Brain pericyte (primary cell): ENCODE measurements at regions not wholly inside any gene's neighbourhood (a gene's known extent, or its start where the extent isn't known, plus 50 kb on each side); places are given as distances from the start of the nearest gene placed in this dataset.

Experiments
- DNase-seq: peaks from one replicate; pipeline ENCODE4 v3.0.0-alpha.2; 2012; ENCODE audit warnings: low read depth, low spot score

GRCh38 chr20:22404419-22405170, 179.8 kb downstream of the FOXA2 start:
- no peak for DNase-seq

- DNase-seq = no peak
These were observed 180.6 kb downstream of the FOXA2 start for GRCh38 chr20:22403632-22404361.

DNA sequence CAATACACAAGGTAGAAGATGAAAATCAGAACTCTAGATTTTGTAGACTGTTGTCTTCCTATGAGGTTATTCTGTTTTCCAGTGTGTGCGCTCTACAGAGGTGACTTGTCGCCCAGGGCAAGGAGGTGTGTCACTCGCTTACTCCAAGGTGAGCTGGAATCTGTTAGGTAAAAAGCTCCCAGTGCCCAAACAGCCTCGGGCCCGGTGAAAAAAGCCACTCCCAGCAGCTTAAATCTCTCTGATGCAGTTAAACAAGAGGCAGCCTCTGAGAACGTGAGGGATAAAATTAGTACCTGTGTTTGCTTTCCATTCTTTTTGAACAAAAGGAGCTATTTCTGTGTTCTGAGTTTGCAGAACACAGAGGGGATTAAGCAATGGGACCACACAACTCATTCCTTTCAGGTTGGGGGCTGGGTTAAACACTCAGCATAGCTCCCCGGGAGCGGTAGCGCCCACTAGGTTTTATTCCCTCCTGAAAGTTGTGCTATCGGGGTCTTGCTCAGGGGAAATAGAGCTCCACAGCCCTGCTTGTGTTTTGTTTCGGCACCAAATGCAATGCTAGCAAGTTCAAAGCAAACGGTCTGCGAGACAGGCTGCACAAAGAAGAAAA, 181.2 kb downstream of the FOXA2 start:
- DNase-seq = no peak

- no peak for DNase-seq
These were observed 181.8 kb downstream of the FOXA2 start for GRCh38 chr20:22402550-22402949.

DNA sequence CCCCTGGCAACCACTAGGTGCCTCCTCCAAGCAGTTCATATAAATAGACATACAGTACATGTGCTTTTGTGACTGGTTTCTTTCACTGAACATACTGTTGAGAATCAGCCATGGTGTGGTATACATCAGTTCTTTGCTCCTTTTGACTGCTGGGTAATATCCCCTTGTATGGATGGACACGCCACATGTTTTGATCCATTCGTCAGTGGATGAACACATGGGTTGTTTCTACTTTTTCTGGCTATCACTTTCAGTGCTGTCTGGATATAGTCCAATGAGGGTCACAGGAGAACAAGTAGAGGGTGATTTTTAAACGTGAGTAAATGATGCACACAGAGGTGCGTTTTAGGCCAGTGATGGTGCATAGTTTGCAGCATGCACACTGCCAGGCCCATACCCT, 183.9 kb downstream of the FOXA2 start:
- DNase-seq = no peak

- DNase-seq = no peak
These were observed 189.8 kb downstream of the FOXA2 start for GRCh38 chr20:22394583-22394982.

DNA sequence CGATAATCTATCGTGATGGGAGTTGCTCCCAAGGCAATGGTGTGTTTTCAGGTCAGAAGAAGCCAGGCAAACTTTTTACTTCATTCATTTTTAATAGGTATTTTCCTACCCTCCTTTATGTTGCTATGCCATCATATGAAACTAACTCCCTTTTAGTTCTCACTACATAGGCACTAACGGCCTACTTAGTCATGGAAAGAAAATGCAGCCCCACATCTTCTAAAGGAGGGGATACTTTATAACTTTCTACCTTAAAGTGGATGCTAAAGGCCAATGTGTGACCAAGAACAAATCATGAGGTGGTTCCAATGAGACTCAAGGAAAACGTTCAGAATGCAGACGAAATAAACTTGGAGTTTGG, 193.8 kb downstream of the FOXA2 start:
- no peak for DNase-seq

- DNase-seq = no peak
These were observed 194.4 kb downstream of the FOXA2 start for GRCh38 chr20:22389836-22390542.

GRCh38 chr20:22387452-22387851, 196.9 kb downstream of the FOXA2 start:
- no peak for DNase-seq

GRCh38 chr20:22386306-22386623, 198.1 kb downstream of the FOXA2 start:
- DNase-seq = no peak

- DNase-seq = no peak
These were observed 198.6 kb downstream of the FOXA2 start for GRCh38 chr20:22385602-22386305.

GRCh38 chr20:22384978-22385377, 199.4 kb downstream of the FOXA2 start:
- DNase-seq = no peak

DNA sequence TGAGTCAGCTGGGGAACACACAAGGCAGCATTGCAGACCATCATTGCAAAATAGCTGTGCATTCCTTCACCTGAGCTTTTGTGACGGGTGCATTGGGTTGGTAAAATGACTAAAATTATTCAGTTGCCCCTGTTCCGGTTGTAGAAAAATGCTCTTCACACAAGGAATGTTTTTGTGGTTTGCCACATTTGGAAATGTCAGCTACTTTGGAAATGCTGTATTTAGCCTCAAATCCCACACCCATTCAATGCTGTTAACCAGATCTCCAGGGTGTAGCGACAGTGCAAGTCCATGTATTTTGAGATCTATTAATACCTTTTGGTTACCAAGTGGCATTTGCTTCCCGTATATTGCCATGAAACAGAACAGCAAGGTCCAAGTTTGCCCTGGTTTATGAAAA, 201.2 kb downstream of the FOXA2 start:
- no peak for DNase-seq

- no peak for DNase-seq
These were observed 201.6 kb downstream of the FOXA2 start for GRCh38 chr20:22382742-22383141.

DNA sequence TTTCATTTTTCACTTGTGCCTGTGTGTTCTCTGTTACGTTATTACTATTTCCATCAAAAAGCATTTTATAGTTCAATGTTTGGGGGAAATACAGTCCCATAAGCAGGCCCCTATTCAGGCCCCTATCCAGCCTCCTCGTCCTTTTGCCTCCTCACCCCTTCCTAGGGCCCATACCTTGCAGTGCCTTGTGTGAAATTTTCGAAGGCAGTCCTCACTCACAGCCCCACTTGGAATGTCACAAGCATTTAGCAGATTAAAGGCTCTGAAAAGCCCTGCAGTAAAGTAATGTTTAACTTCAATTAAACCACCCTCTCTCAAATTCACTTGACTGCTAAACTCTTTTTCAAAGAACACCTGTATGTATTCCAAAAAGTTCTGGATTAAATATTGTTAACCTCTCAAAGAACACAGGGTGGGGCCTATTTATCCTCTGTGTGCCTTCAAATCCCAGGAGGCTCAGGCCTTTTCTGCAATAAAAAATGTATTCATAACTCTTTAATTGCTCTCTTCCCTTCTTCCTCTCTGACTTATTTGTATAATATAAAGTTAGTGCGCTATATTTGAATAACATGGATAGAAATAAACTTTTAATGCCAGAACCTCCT, 202.5 kb downstream of the FOXA2 start:
- DNase-seq = no peak

- no peak for DNase-seq
These were observed 204.9 kb downstream of the FOXA2 start for GRCh38 chr20:22379472-22379871.

GRCh38 chr20:22374678-22375590, 209.4 kb downstream of the FOXA2 start:
- DNase-seq = no peak

DNA sequence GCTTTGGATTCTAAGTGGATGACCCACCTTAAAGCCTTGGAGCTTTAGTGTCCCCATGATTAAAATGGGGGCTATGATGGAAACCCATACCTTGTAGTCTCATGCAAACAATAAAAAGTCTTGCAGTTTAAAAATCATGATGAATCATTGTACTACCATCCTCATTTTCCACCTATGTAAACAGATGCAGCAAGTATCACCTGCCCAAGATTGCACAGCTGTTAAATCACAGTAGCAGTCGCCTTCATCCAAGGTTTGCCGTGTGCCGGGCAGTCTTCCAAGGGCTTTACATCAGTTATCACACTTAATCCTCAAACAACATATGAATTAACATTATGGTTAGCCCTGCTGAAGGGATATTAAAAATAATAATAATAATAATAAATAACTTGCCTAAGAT, 210.3 kb downstream of the FOXA2 start:
- no peak for DNase-seq

DNA sequence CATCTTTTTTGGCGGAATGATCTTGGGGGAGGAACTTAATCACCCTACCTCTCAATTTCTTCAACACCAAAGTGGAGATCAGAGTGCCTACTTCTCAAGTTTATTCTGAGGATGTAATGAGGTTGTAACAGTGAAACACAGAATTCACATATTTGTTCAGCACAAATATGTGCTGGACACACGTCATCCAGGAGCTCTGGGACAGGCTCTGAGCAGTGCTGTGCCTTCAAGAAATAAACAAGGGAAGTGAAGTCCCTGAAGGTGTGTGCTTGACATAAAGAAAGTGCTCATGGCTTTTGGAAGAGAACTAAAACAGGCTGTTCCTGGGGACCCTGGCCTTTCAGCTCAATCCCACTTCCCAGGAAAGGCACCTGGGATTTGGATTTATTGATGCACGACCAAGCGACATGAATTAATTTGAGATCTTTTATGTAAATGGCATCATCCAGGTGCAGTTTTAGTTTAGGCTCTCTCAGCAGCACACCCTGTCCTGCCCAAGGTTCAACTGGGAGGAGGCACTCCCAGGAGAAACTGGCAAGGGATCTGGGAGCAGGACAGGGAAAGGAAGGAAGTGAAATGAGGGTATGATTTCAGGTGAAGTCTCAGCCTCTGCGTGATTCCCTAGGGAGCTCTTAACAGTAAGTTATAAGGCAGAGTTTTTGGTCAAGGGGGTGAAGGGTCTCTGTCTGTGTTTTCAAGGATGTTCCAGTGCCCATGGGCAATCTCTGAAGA, 211.0 kb downstream of the FOXA2 start:
- DNase-seq = no peak

DNA sequence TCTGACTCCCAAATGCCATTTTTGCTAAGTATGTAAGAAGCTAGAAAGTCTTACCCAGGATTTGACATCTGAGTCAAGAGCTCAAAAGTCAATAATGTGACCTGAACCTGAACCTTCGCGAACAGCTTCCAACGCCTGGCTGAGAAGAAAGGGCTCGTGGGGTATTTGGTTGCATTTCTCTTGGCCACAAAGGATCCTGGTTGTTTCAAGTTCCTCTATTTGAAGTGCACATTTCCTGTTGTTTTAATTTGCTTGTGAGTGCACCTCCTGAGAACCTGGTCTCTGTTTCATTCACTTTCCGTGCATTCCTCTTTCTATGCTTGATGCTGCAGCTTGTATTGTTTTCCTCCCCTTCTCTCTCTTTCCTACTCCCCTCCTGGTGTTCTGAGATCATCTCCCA, 212.5 kb downstream of the FOXA2 start:
- DNase-seq = no peak
